GM12878 (cell line): ENCODE measurements at regions not wholly inside any gene's neighbourhood (a gene's known extent, or its start where the extent isn't known, plus 50 kb on each side); places are given as distances from the start of the nearest gene placed in this dataset.

ENCODE experiments used
- ATAC-seq: fragments of 200-7000 bp; cut with Tn5 transposase; 3 replicates; pipeline ENCODE4 v1.9.1; 2020; ENCODE audit warnings: mild to moderate bottlenecking, moderate library complexity
- BruUV-seq: library from RNA; stranded (reverse); fragments of 400-500 nt; replicated peaks from 2 replicates; lab custom pipeline; 2021; lab: Mats Ljungman, UMichigan
- CTCF ChIA-PET: fragments of 300-600 bp; sonication (Branson Sonifier 250); formaldehyde crosslinking; extraction: SDS; loops from one replicate; lab custom pipeline; 2021; ENCODE audit warnings: inconsistent platforms; lab: Yijun Ruan, JAX
- POLR2A ChIA-PET: fragments of 350-600 bp; formaldehyde crosslinking; extraction: SDS; loops from one replicate; lab custom pipeline; 2021; ENCODE audit warnings: inconsistent platforms; lab: Charles Lee
- RAD21 ChIA-PET: fragments of 300-600 bp; sonication (Branson Sonifier 250); formaldehyde crosslinking; loops from one replicate; lab custom pipeline; 2023; ENCODE audit warnings: antibody characterized with exemption; ENCODE audit not compliant: unreplicated experiment; lab: Charles Lee
- SMC1A ChIA-PET: fragments of 300-600 bp; sonication (Branson Sonifier 250); formaldehyde crosslinking; loops from one replicate; lab custom pipeline; 2023; ENCODE audit not compliant: unreplicated experiment, uncharacterized antibody; lab: Charles Lee
- DNase-seq: peaks from one replicate; pipeline ENCODE4 v3.0.0-alpha.2; 2011; ENCODE audit warnings: low read depth, low spot score
- FAIRE-seq: peaks from 3 replicates; lab custom pipeline; 2011; peaks lifted over from hg19 to GRCh38; lab: Jason Lieb, UNC
- H2AFZ ChIP-seq: 2 replicates; pipeline ENCODE4 v1.6.0; 2011; ENCODE audit warnings: low read depth, low read length, control low read depth; ENCODE audit not compliant: control insufficient read depth
- H3K27ac ChIP-seq: 2 replicates; pipeline ENCODE4 v1.5.1; 2011; ENCODE audit warnings: control low read depth; ENCODE audit not compliant: control insufficient read depth, insufficient read depth
- H3K27me3 ChIP-seq, 2 experiments: replicated peaks in 1 of 2; 2 replicates each; pipeline versions ENCODE4 v1.6.0 to v1.6.1; 2011; ENCODE audit warnings: low read length in 1 of 2; ENCODE audit not compliant: control insufficient read depth in 2 of 2, insufficient read depth in 2 of 2
- H3K36me3 ChIP-seq, 2 experiments: 2 replicates each; pipeline ENCODE4 v1.5.1; 2011; ENCODE audit warnings: low read length in 1 of 2; ENCODE audit not compliant: control insufficient read depth in 2 of 2, insufficient read depth in 2 of 2
- H3K4me1 ChIP-seq: 2 replicates; pipeline ENCODE4 v1.6.1; 2011; ENCODE audit warnings: mild to moderate bottlenecking, low read length, moderate library complexity, mixed read lengths; ENCODE audit not compliant: control insufficient read depth, insufficient read depth
- H3K4me2 ChIP-seq: 2 replicates; pipeline ENCODE4 v1.6.0; 2011; ENCODE audit warnings: control low read depth; ENCODE audit not compliant: control insufficient read depth, insufficient read depth
- H3K4me3 ChIP-seq: fragments of 200-600 bp; sonication (generic); 2 replicates; pipeline ENCODE4 v1.5.1; 2016
- H3K79me2 ChIP-seq: 2 replicates; pipeline ENCODE4 v1.6.0; 2011; ENCODE audit warnings: low read length; ENCODE audit not compliant: control insufficient read depth, insufficient read depth
- H3K9ac ChIP-seq: 2 replicates; pipeline ENCODE4 v1.8.0; 2011; ENCODE audit warnings: low read length, control low read depth, mixed read lengths; ENCODE audit not compliant: control insufficient read depth, insufficient read depth
- H3K9me3 ChIP-seq: replicated peaks from 3 replicates; pipeline ENCODE4 v1.5.1; 2011; ENCODE audit warnings: mild to moderate bottlenecking, low read length; ENCODE audit not compliant: control insufficient read depth, insufficient read depth
- H4K20me1 ChIP-seq: 2 replicates; pipeline ENCODE4 v1.6.0; 2011; ENCODE audit not compliant: control insufficient read depth, insufficient read depth
- CBFB ChIP-seq: IDR thresholded peaks from 2 replicates; pipeline ENCODE4 v1.6.1; 2016; ENCODE audit warnings: antibody characterized with exemption, low read depth
- GATAD2B ChIP-seq: fragments of 450-650 bp; conservative IDR thresholded peaks from 2 replicates; pipeline ENCODE4 v1.6.1; 2017; ENCODE audit warnings: low read depth, mild to moderate bottlenecking, moderate library complexity
- HCFC1 ChIP-seq: fragments of 150-350 bp; IDR thresholded peaks from 2 replicates; pipeline ENCODE4 v1.6.1; 2014; ENCODE audit warnings: low read length
- TAF1 ChIP-seq: IDR thresholded peaks from 2 replicates; pipeline ENCODE4 v1.6.1; 2011; ENCODE audit warnings: mild to moderate bottlenecking, low read depth, low read length, borderline replicate concordance
- WGBS: methylation state at CpG from one replicate; pipeline ENCODE4 v1.1.6; 2016; ENCODE audit warnings: low lambda C conversion rate; ENCODE audit not compliant: insufficient replicate concordance, insufficient coverage; ENCODE audit errors: missing lambda C conversion rate; 5-methylcytosine and 5-hydroxymethylcytosine counted together
- in situ Hi-C: fragments of 300-500 bp; cut with MboI; formaldehyde crosslinking; loops from 9 replicates; pipeline ENCODE4 v1.14.3; 2018; ENCODE audit warnings: mixed read lengths
- intact Hi-C: fragments of 100-400 bp; cut with micrococcal nuclease; formaldehyde crosslinking; loops from one replicate; pipeline ENCODE4 v1.14.2; 2022; ENCODE audit not compliant: unreplicated experiment
- TF ChIP-seq, protein P1 (sequence below): fragments of 450-650 bp; formaldehyde crosslinking; IDR thresholded peaks from 2 replicates; pipeline ENCODE4 v1.4.0; 2022; ENCODE audit warnings: mild to moderate bottlenecking, moderate library complexity

DNA sequence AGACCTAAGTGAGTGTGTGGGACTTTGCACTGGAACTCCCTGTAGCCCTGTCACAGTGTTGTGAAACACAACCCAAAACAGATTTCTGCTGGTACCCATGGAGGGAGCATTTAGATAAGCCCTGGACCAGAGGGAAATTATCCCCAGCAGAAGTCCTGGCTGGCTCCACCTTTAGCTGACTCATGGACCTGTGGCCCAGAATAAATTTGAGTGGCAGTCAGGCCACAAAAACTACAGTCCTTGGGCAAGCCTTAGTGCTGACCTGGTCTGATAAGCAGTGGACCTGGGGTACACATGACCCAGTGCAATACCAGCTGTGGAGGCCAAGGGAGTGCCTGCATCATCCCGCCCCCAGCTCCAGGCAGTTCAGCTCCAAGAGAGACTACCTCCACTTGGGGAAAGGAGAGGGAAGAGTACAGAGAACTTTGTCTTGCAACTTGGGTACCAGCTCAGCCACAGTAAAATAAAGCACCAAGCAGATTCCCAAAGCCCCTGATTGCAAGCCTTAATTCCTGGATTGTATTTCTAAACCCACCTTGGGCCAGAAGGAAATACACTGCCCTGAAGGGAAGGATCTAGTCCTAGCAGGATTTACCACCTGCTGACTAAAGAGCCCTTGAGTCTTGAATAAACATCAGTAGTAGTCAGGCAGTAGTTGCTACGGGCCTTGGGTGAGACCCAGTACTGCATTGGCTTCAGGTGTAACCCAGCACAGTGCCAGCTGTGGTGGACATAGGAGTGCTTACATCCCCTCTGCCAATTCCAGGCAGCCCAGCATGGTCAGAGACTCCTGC, 140.4 kb upstream of the COL21A1 start (continued):
- TF ChIP-seq, protein P1, sequence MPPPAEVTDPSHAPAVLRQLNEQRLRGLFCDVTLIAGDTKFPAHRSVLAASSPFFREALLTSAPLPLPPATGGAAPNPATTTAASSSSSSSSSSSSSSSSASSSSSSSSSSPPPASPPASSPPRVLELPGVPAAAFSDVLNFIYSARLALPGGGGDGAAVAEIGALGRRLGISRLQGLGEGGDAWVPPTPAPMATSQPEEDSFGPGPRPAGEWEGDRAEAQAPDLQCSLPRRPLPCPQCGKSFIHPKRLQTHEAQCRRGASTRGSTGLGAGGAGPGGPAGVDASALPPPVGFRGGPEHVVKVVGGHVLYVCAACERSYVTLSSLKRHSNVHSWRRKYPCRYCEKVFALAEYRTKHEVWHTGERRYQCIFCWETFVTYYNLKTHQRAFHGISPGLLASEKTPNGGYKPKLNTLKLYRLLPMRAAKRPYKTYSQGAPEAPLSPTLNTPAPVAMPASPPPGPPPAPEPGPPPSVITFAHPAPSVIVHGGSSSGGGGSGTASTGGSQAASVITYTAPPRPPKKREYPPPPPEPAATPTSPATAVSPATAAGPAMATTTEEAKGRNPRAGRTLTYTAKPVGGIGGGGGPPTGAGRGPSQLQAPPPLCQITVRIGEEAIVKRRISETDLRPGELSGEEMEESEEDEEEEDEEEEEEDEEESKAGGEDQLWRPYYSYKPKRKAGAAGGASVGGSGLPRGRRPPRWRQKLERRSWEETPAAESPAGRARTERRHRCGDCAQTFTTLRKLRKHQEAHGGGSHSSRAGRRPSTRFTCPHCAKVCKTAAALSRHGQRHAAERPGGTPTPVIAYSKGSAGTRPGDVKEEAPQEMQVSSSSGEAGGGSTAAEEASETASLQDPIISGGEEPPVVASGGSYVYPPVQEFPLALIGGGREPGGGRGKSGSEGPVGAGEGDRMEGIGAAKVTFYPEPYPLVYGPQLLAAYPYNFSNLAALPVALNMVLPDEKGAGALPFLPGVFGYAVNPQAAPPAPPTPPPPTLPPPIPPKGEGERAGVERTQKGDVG (CRISPR knock-in tag): no peak
- TF ChIP-seq CBFB: no peak
- TF ChIP-seq HCFC1: no peak
- TF ChIP-seq TAF1: no peak

DNA sequence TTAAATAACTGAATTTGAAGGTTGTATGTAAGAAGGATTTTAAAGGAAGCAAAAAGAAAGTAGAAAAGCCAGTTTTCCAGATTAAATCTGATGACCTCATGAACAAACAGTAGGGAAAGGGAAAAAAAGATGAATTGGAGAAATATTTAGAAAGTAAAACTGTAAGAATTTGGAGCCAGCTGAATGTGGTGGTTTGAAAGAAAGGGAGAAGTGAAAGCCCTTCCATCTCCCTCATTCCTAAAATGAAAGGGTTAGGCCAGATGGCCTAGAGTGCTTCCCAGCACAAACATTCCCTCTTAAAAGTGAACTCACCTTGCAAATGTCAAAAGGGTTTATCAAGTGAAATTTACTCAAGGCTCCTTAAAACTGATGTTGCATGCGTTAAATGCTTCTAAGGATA, 139.3 kb upstream of the COL21A1 start:
- RAD21 ChIA-PET: no interaction called here
- no peak for DNase-seq
- Histone ChIP-seq H2AFZ (no peak overlapping the region), H3K9ac (no peak overlapping the region), H3K4me2 (no peak overlapping the region), H3K27me3 (no peaks in the 10 kb centered on the region), H3K79me2 (no peaks in the 10 kb centered on the region)
- no peak for FAIRE-seq
- BruUV-seq: no TSS peak
- POLR2A ChIA-PET: no interaction called here
- CTCF ChIA-PET: interaction anchor here (1.0 kb wide), 1 partner anchor 12 kb away, joined by 4 read pairs; no protein-coding TSS in a partner anchor
- in situ Hi-C loops: no loop called here
- intact Hi-C loops: no loop called here
- no peak for TF ChIP-seq GATAD2B
- TF ChIP-seq, all 136 proteins: peak for 0
- SMC1A ChIA-PET: no interaction called here
- Histone ChIP-seq H3K36me3 (no peaks in the 10 kb centered on the region), H3K9me3 (no peaks in the 10 kb centered on the region), H4K20me1 (no peaks in the 10 kb centered on the region), H3K4me1 (no peaks in the 10 kb centered on the region), H3K4me3 (no peak overlapping the region), H3K27ac (no peak overlapping the region)
- no peak for ATAC-seq
- WGBS: 100% methylated on average over 1 of the region's 1 CpG
